ENCODE measurements at regions not wholly inside any gene's neighbourhood (a gene's known extent, or its start where the extent isn't known, plus 50 kb on each side); places are given as distances from the start of the nearest gene placed in this dataset.

GRCh38 chr7:41297166-41297565 lies 405.7 kb downstream of the INHBA start:
- no peak for TF ChIP-seq CTCF (conservative IDR thresholded peaks at IDR 0.05; ENCODE audit: low read depth in 2 of 2)
- TF ChIP-seq EZH2 (IDR thresholded peaks at IDR 0.05; ENCODE audit: low read depth, unreplicated experiment): no peak

All from GM23338 (cell line).